A549 (cell line): ENCODE measurements at regions not wholly inside any gene's neighbourhood (a gene's known extent, or its start where the extent isn't known, plus 50 kb on each side); places are given as distances from the start of the nearest gene placed in this dataset.

Experiments used
- ATAC-seq, 2 experiments: fragments of 200-7000 bp in 1 of 2; fragments of >200 bp in 1 of 2; cut with Nextera tagmentation in 1 of 2; cut with Tn5 transposase in 1 of 2; 3 replicates each; pipeline versions ENCODE4 v1.8.0 to v1.9.1; 2018 to 2020; ENCODE audit warnings: mild to moderate bottlenecking in 1 of 2, moderate library complexity in 1 of 2
- CTCF ChIA-PET: fragments of 300-600 bp; sonication (Branson Sonifier 250); formaldehyde crosslinking; extraction: SDS; loops from one replicate; lab custom pipeline; 2021; ENCODE audit warnings: antibody characterized with exemption, inconsistent platforms; lab: Yijun Ruan, JAX
- POLR2A ChIA-PET: fragments of 350-600 bp; formaldehyde crosslinking; extraction: SDS; loops from one replicate; lab custom pipeline; 2021; ENCODE audit warnings: antibody characterized with exemption, inconsistent platforms; lab: Yijun Ruan, JAX
- DNase-seq, 2 experiments: peaks; one replicate each; pipeline versions ENCODE4 v3.0.0 to v3.0.0-alpha.2; 2011 to 2016; ENCODE audit warnings: low read depth in 1 of 2, low spot score in 1 of 2
- FAIRE-seq: peaks from 2 replicates; lab custom pipeline; 2011; peaks lifted over from hg19 to GRCh38; lab: Jason Lieb, UNC
- H3K27ac ChIP-seq, 2 experiments: fragments of >200 bp; sonication (Bioruptor Twin); formaldehyde crosslinking; 3 replicates each; pipeline ENCODE4 v1.5.1; 2016 to 2017
- H3K4me1 ChIP-seq: fragments of >200 bp; sonication (Bioruptor Twin); formaldehyde crosslinking; 3 replicates; pipeline ENCODE4 v1.6.1; 2016
- H3K4me2 ChIP-seq: fragments of >200 bp; sonication (Bioruptor Twin); formaldehyde crosslinking; 3 replicates; pipeline ENCODE4 v1.6.1; 2016
- H3K4me3 ChIP-seq: fragments of >200 bp; sonication (Bioruptor Twin); formaldehyde crosslinking; 3 replicates; pipeline ENCODE4 v1.5.1; 2016
- H3K9me3 ChIP-seq: fragments of >200 bp; sonication (Bioruptor Twin); formaldehyde crosslinking; 3 replicates; pipeline ENCODE4 v1.6.1; 2016
- CBX2 ChIP-seq: fragments of 200-600 bp; sonication (generic); IDR thresholded peaks from 2 replicates; pipeline ENCODE4 v1.6.1; 2016; ENCODE audit warnings: low read depth, mild to moderate bottlenecking, borderline replicate concordance
- CBX8 ChIP-seq: fragments of 200-600 bp; sonication (generic); IDR thresholded peaks from 2 replicates; pipeline ENCODE4 v1.6.1; 2016
- CEBPB ChIP-seq, 2 experiments: fragments of >200 bp in 1 of 2; sonication (Bioruptor Twin) in 1 of 2; formaldehyde crosslinking in 1 of 2; IDR thresholded peaks; 2 replicates each; pipeline ENCODE4 v1.6.1; 2012 to 2016
- E2F6 ChIP-seq: IDR thresholded peaks from 2 replicates; pipeline ENCODE4 v1.6.1; 2012; ENCODE audit warnings: low read depth, borderline replicate concordance
- EHMT2 ChIP-seq: fragments of 200-600 bp; sonication (generic); IDR thresholded peaks from 2 replicates; pipeline ENCODE4 v1.6.1; 2016; ENCODE audit warnings: antibody characterized with exemption, low read depth, mild to moderate bottlenecking, moderate library complexity
- EP300 ChIP-seq, 2 experiments: fragments of >200 bp; sonication (Bioruptor Twin); formaldehyde crosslinking; IDR thresholded peaks; 2 replicates in 1 of 2; 3 replicates in 1 of 2; pipeline ENCODE4 v1.6.1; 2016 to 2017
- ESRRA ChIP-seq: fragments of 150-350 bp; IDR thresholded peaks from 2 replicates; pipeline ENCODE4 v1.6.1; 2014; ENCODE audit warnings: mild to moderate bottlenecking, low read length, borderline replicate concordance
- FOSL2 ChIP-seq, 2 experiments: fragments of 450-650 bp in 1 of 2; fragments of >200 bp in 1 of 2; sonication (Bioruptor Twin) in 1 of 2; formaldehyde crosslinking; IDR thresholded peaks; 2 replicates each; pipeline versions ENCODE4 v1.5.0 to v1.6.1; 2016 to 2020; ENCODE audit warnings: mild to moderate bottlenecking in 1 of 2, moderate library complexity in 1 of 2
- HEYL ChIP-seq: fragments of 250-450 bp; sonication (Bioruptor Pico); IDR thresholded peaks from 2 replicates; pipeline ENCODE4 v1.8.0; 2021; ENCODE audit warnings: mild to moderate bottlenecking, moderate library complexity
- HOXA7 ChIP-seq: fragments of 250-450 bp; sonication (Bioruptor Pico); IDR thresholded peaks from 2 replicates; pipeline ENCODE4 v1.5.0; 2020; ENCODE audit warnings: mild to moderate bottlenecking, moderate library complexity
- JUN ChIP-seq, 2 experiments: fragments of >200 bp; sonication (Bioruptor Twin); formaldehyde crosslinking; IDR thresholded peaks; 2 replicates in 1 of 2; 3 replicates in 1 of 2; pipeline ENCODE4 v1.6.1; 2016 to 2017
- JUNB ChIP-seq: fragments of >200 bp; sonication (Bioruptor Twin); formaldehyde crosslinking; IDR thresholded peaks from 2 replicates; pipeline ENCODE4 v1.6.1; 2016
- MAX ChIP-seq: IDR thresholded peaks from 2 replicates; pipeline ENCODE4 v1.6.1; 2012
- MAZ ChIP-seq: fragments of 150-350 bp; IDR thresholded peaks from 2 replicates; pipeline ENCODE4 v1.6.1; 2014; ENCODE audit warnings: antibody characterized with exemption, low read depth, low read length, borderline replicate concordance
- MYC ChIP-seq: IDR thresholded peaks from 2 replicates; pipeline ENCODE4 v1.6.1; 2012; ENCODE audit warnings: mild to moderate bottlenecking, inconsistent platforms, low read length, improper control_type of control experiment, borderline replicate concordance
- NR3C1 ChIP-seq: fragments of >200 bp; sonication (Bioruptor Twin); formaldehyde crosslinking; IDR thresholded peaks from 3 replicates; pipeline ENCODE4 v1.6.1; 2017
- PBX3 ChIP-seq: IDR thresholded peaks from 2 replicates; pipeline ENCODE4 v1.6.1; 2012
- POLR2A ChIP-seq: IDR thresholded peaks from 2 replicates; pipeline ENCODE4 v1.6.1; 2012; ENCODE audit warnings: mild to moderate bottlenecking, low read length
- RAD21 ChIP-seq, 2 experiments: fragments of >200 bp in 1 of 2; sonication (Bioruptor Twin) in 1 of 2; formaldehyde crosslinking in 1 of 2; IDR thresholded peaks in 1 of 2; conservative IDR thresholded peaks in 1 of 2; 2 replicates in 1 of 2; 3 replicates in 1 of 2; pipeline ENCODE4 v1.6.1; 2012 to 2018; ENCODE audit warnings: inconsistent platforms in 1 of 2
- RCOR1 ChIP-seq: fragments of 150-350 bp; IDR thresholded peaks from 2 replicates; pipeline ENCODE4 v1.6.1; 2014; ENCODE audit warnings: antibody characterized with exemption, low read length, low read depth
- SREBF2 ChIP-seq: fragments of 450-650 bp; IDR thresholded peaks from 2 replicates; pipeline ENCODE4 v1.6.1; 2014; ENCODE audit warnings: mild to moderate bottlenecking, moderate library complexity
- TFCP2L1 ChIP-seq: fragments of 250-450 bp; sonication (Bioruptor Pico); IDR thresholded peaks from 2 replicates; pipeline ENCODE4 v1.5.0; 2021; ENCODE audit warnings: mild to moderate bottlenecking
- TP53 ChIP-seq: fragments of 250-450 bp; sonication (Bioruptor Pico); IDR thresholded peaks from 2 replicates; pipeline ENCODE4 v1.5.0; 2021; ENCODE audit warnings: mild to moderate bottlenecking, moderate library complexity
- USF2 ChIP-seq: fragments of 450-650 bp; IDR thresholded peaks from 2 replicates; pipeline ENCODE4 v1.6.1; 2014; ENCODE audit warnings: antibody characterized with exemption
- ZC3H11A ChIP-seq: fragments of 450-650 bp; IDR thresholded peaks from 2 replicates; pipeline ENCODE4 v1.6.1; 2014; ENCODE audit warnings: antibody characterized with exemption, mild to moderate bottlenecking
- ZNF302 ChIP-seq: fragments of 250-450 bp; sonication (Bioruptor Pico); IDR thresholded peaks from 2 replicates; pipeline ENCODE4 v1.9.0; 2021; ENCODE audit warnings: inconsistent platforms, mild to moderate bottlenecking, moderate library complexity
- WGBS: methylation state at CpG from one replicate; pipeline ENCODE4 v1.1.6; 2017; ENCODE audit errors: missing lambda C conversion rate; 5-methylcytosine and 5-hydroxymethylcytosine counted together

GRCh38 chr10:28880683-28880950 is 203.3 kb downstream of the BAMBI start:
- Histone ChIP-seq H3K27ac (no peak overlapping the region), H3K4me1 (peaks cover 46% of the 10 kb centered on the region), H3K4me2 (no peak overlapping the region), H3K9me3 (no peaks in the 10 kb centered on the region), H3K4me3 (no peak overlapping the region)
- DNase-seq (no peak), ATAC-seq (no peak), FAIRE-seq (no peak)
- WGBS, result 87% methylated on average over 3 of the region's 3 CpGs
- ChIA-PET CTCF (interaction anchor here (0.8 to 1.1 kb wide), 4 partner anchors 10 to 59 kb away, joined by 3 to 6 read pairs (median 3); no protein-coding TSS in a partner anchor), POLR2A (no interaction called here)
- TF ChIP-seq ZC3H11A (no peak), CBX2 (no peak), PBX3 (no peak), EHMT2 (no peak), MYC (no peak), CEBPB (IDR thresholded peaks at IDR 0.05) (no peak), NR3C1 (no peak), FOSL2 (IDR thresholded peaks at IDR 0.05) (no peak), FOSL2 (CRISPR knock-in tag; IDR thresholded peaks at IDR 0.05) (no peak), JUN (IDR thresholded peaks at IDR 0.05) (no peak), MAX (no peak)

GRCh38 chr10:28881171-28881882 is 204.0 kb downstream of the BAMBI start:
- DNase-seq, result no peak
- no peak overlapping the region for H3K4me3 ChIP-seq
- peak overlapping the region; percentile 2 to 20; a peak in 1 of 6 replicates for H3K27ac ChIP-seq
- ChIA-PET POLR2A (no interaction called here), CTCF (interaction anchor here (0.8 to 1.1 kb wide), 4 partner anchors 11 to 58 kb away, joined by 3 to 6 read pairs (median 3); no protein-coding TSS in a partner anchor)
- no peaks in the 10 kb centered on the region for H3K9me3 ChIP-seq
- no peak for ATAC-seq
- H3K4me2 ChIP-seq, result peak overlapping the region; percentile 46
- H3K4me1 ChIP-seq, result peaks cover 45% of the 10 kb centered on the region
- TF ChIP-seq TP53 (CRISPR knock-in tag), result no peak
- TF ChIP-seq E2F6, result no peak
- no peak for TF ChIP-seq CBX8
- no peak for TF ChIP-seq HOXA7 (CRISPR knock-in tag)
- no peak for TF ChIP-seq TFCP2L1
- TF ChIP-seq SREBF2, result no peak
- no peak for TF ChIP-seq HEYL (CRISPR knock-in tag)
- no peak for TF ChIP-seq PBX3
- TF ChIP-seq ZNF302 (CRISPR knock-in tag), result no peak
- 66% methylated on average over 3 of the region's 3 CpGs for WGBS
- no peak for FAIRE-seq

GRCh38 chr10:28883741-28884423 is 206.6 kb downstream of the BAMBI start:
- peak; percentile 79 to 83 for ATAC-seq
- H3K4me2 ChIP-seq, result peak overlapping the region; percentile 80
- no peak for TF ChIP-seq ESRRA
- no peak for TF ChIP-seq CEBPB (IDR thresholded peaks at IDR 0.05)
- no peak for TF ChIP-seq ZNF302 (CRISPR knock-in tag)
- TF ChIP-seq EP300 (IDR thresholded peaks at IDR 0.05), result no peak
- TF ChIP-seq RAD21 (conservative IDR thresholded peaks at IDR 0.05 in 1 of 2, IDR thresholded peaks at IDR 0.05 in 1 of 2), result 0 out of 5 replicates have a peak, but pooled peaks of 1 of the 2 experiments have one; percentile 6
- TF ChIP-seq USF2, result no peak
- TF ChIP-seq JUNB, result 0 out of 2 replicates have a peak, but pooled peaks have one; percentile 12
- TF ChIP-seq MYC, result no peak
- no peak for TF ChIP-seq HOXA7 (CRISPR knock-in tag)
- no peak for TF ChIP-seq POLR2A
- no peak for TF ChIP-seq MAZ
- no peak for TF ChIP-seq CBX8
- TF ChIP-seq ZC3H11A, result no peak
- no peak for TF ChIP-seq RCOR1
- TF ChIP-seq E2F6, result no peak
- no peak for TF ChIP-seq FOSL2 (IDR thresholded peaks at IDR 0.05)
- TF ChIP-seq FOSL2 (CRISPR knock-in tag; IDR thresholded peaks at IDR 0.05), result peak; percentile 73; the same call in 1 of the 2 replicates

More at GRCh38 chr10:28883741-28884423, 206.6 kb downstream of the BAMBI start:
- Histone ChIP-seq H3K27ac (peak overlapping the region; percentile 72 to 78), H3K4me1 (peaks cover 45% of the 10 kb centered on the region), H3K4me3 (peak overlapping the region; percentile 12; the same call in 1 of the 3 replicates), H3K9me3 (no peaks in the 10 kb centered on the region)
- POLR2A ChIA-PET, result no interaction called here
- peak; percentile 51 for FAIRE-seq
- 10% methylated on average over 8 of the region's 8 CpGs for WGBS
- CTCF ChIA-PET, result interaction anchor here (0.6 to 1.3 kb wide), 3 partner anchors 32 to 221 kb away, joined by 3 read pairs; no protein-coding TSS in a partner anchor
- peak; percentile 39 to 61 for DNase-seq
